ENCODE measurements at regions not wholly inside any gene's neighbourhood (a gene's known extent, or its start where the extent isn't known, plus 50 kb on each side); places are given as distances from the start of the nearest gene placed in this dataset.

- H4K20me1 ChIP-seq (ENCODE audit: insufficient read depth), result no peaks in the 10 kb centered on the region
- no peaks in the 10 kb centered on the region for H3K27me3 ChIP-seq (ENCODE audit: insufficient read depth, low read depth, low read length)
- H2AFZ ChIP-seq (ENCODE audit: low read depth, low read length), result no peak overlapping the region
- H3K27ac ChIP-seq (ENCODE audit: low read length), result no peak overlapping the region
- no peaks in the 10 kb centered on the region for H3K9me3 ChIP-seq (ENCODE audit: low read length)
- no peak overlapping the region for H3K9ac ChIP-seq (ENCODE audit: low read length)
- no peak overlapping the region for H3K4me2 ChIP-seq (ENCODE audit: low read length)
- H3K79me2 ChIP-seq (replicated peaks; ENCODE audit: insufficient read depth, low read length), result no peaks in the 10 kb centered on the region
- TF ChIP-seq TAF1 (IDR thresholded peaks at IDR 0.05; ENCODE audit: low read depth) (no peak), EZH2 (IDR thresholded peaks at IDR 0.05; ENCODE audit: borderline replicate concordance, insufficient read depth, low read length, poor library complexity, severe bottlenecking) (no peak), POLR2AphosphoS5 (IDR thresholded peaks at IDR 0.05) (no peak), MXI1 (conservative IDR thresholded peaks at IDR 0.05; ENCODE audit: poor library complexity, severe bottlenecking) (no peak), REST (IDR thresholded peaks at IDR 0.05; ENCODE audit: borderline replicate concordance) (no peak)
- H3K4me3 ChIP-seq (ENCODE audit: low read length), result no peak overlapping the region
- no peaks in the 10 kb centered on the region for H3K9me2 ChIP-seq (ENCODE audit: insufficient read depth, low read length)
- no peaks in the 10 kb centered on the region for H3F3A ChIP-seq (ENCODE audit: insufficient read depth, low read length, poor library complexity, severe bottlenecking)
- H3K36me3 ChIP-seq (ENCODE audit: insufficient read depth, low read length), result no peaks in the 10 kb centered on the region
These were observed 125.2 kb upstream of the MAP3K7 start for GRCh38 chr6:90712114-90712513.

GRCh38 chr6:90709431-90709996 lies 122.6 kb upstream of the MAP3K7 start:
- Histone ChIP-seq H3K79me2 (replicated peaks; ENCODE audit: insufficient read depth, low read length) (no peaks in the 10 kb centered on the region), H3F3A (ENCODE audit: insufficient read depth, low read length, poor library complexity, severe bottlenecking) (no peaks in the 10 kb centered on the region)

More at GRCh38 chr6:90709431-90709996, 122.6 kb upstream of the MAP3K7 start:
- H3K9ac ChIP-seq (ENCODE audit: low read length), result no peak overlapping the region
- H3K36me3 ChIP-seq (ENCODE audit: insufficient read depth, low read length), result no peaks in the 10 kb centered on the region
- no peaks in the 10 kb centered on the region for H3K9me3 ChIP-seq (ENCODE audit: low read length)
- H3K9me2 ChIP-seq (ENCODE audit: insufficient read depth, low read length), result no peaks in the 10 kb centered on the region
- TF ChIP-seq POLR2AphosphoS5 (IDR thresholded peaks at IDR 0.05), result no peak
- TF ChIP-seq, protein P1, sequence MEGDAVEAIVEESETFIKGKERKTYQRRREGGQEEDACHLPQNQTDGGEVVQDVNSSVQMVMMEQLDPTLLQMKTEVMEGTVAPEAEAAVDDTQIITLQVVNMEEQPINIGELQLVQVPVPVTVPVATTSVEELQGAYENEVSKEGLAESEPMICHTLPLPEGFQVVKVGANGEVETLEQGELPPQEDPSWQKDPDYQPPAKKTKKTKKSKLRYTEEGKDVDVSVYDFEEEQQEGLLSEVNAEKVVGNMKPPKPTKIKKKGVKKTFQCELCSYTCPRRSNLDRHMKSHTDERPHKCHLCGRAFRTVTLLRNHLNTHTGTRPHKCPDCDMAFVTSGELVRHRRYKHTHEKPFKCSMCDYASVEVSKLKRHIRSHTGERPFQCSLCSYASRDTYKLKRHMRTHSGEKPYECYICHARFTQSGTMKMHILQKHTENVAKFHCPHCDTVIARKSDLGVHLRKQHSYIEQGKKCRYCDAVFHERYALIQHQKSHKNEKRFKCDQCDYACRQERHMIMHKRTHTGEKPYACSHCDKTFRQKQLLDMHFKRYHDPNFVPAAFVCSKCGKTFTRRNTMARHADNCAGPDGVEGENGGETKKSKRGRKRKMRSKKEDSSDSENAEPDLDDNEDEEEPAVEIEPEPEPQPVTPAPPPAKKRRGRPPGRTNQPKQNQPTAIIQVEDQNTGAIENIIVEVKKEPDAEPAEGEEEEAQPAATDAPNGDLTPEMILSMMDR (IDR thresholded peaks at IDR 0.05; ENCODE audit: poor library complexity, severe bottlenecking), result no peak
- no peak for TF ChIP-seq EP300 (conservative IDR thresholded peaks at IDR 0.05; ENCODE audit: poor library complexity, severe bottlenecking)
- no peak for TF ChIP-seq SMC3 (conservative IDR thresholded peaks at IDR 0.05; ENCODE audit: poor library complexity)
- TF ChIP-seq RAD21 (conservative IDR thresholded peaks at IDR 0.05), result no peak
- TF ChIP-seq REST (IDR thresholded peaks at IDR 0.05; ENCODE audit: borderline replicate concordance), result no peak
- TF ChIP-seq MXI1 (conservative IDR thresholded peaks at IDR 0.05; ENCODE audit: poor library complexity, severe bottlenecking), result no peak
- no peak for TF ChIP-seq TAF1 (IDR thresholded peaks at IDR 0.05; ENCODE audit: low read depth)
- TF ChIP-seq EZH2 (IDR thresholded peaks at IDR 0.05; ENCODE audit: borderline replicate concordance, insufficient read depth, low read length, poor library complexity, severe bottlenecking), result no peak
- no peak overlapping the region for H3K4me3 ChIP-seq (ENCODE audit: low read length)
- no peaks in the 10 kb centered on the region for H4K20me1 ChIP-seq (ENCODE audit: insufficient read depth)
- no peaks in the 10 kb centered on the region for H3K27me3 ChIP-seq (ENCODE audit: insufficient read depth, low read depth, low read length)
- no peak overlapping the region for H2AFZ ChIP-seq (ENCODE audit: low read depth, low read length)
- H3K27ac ChIP-seq (ENCODE audit: low read length), result no peak overlapping the region
- H3K4me2 ChIP-seq (ENCODE audit: low read length), result no peak overlapping the region
